GM18505 (cell line): ENCODE measurements at regions not wholly inside any gene's neighbourhood (a gene's known extent, or its start where the extent isn't known, plus 50 kb on each side); places are given as distances from the start of the nearest gene placed in this dataset.

Source experiments
- ATAC-seq: cut with Tn5 transposase; IDR thresholded peaks from one replicate; pipeline ENCODE4 v1.9.1; 2021; ENCODE audit not compliant: unreplicated experiment
- POLR2A ChIP-seq: IDR thresholded peaks from 4 replicates; pipeline ENCODE4 v1.6.1; 2011; ENCODE audit warnings: borderline replicate concordance; ENCODE audit not compliant: insufficient read depth, insufficient read length; ENCODE audit errors: extremely low read depth

- no peak for TF ChIP-seq POLR2A
Measured at GRCh38 chr5:63170486-63170885, 591.9 kb downstream of the LRRC70 start.

GRCh38 chr5:63164838-63165535, 586.4 kb downstream of the LRRC70 start:
- TF ChIP-seq POLR2A = no peak
- no peak for ATAC-seq

More at GRCh38 chr5:63170486-63170885, 591.9 kb downstream of the LRRC70 start:
- no peak for ATAC-seq

GRCh38 chr5:63164339-63164738, 585.7 kb downstream of the LRRC70 start:
- TF ChIP-seq POLR2A = no peak
- ATAC-seq = no peak

DNA sequence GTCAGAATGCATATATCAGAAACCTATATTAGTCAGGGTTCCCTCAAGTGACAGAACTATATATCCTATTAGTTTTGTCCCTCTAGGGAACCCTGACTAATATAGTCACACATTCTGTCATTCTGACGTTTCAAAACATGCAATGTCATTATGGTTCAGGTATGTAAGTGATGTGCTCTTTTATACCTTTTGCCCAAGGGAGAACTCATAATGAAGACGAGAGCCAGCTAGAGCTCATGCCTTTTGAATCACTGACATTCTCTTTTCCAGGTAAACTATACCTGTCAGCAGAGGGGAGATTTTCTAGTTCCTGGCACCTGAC, 576.7 kb downstream of the LRRC70 start:
- ATAC-seq = no peak
- no peak for TF ChIP-seq POLR2A

GRCh38 chr5:63154476-63155309, 576.1 kb downstream of the LRRC70 start:
- no peak for TF ChIP-seq POLR2A
- ATAC-seq = no peak

DNA sequence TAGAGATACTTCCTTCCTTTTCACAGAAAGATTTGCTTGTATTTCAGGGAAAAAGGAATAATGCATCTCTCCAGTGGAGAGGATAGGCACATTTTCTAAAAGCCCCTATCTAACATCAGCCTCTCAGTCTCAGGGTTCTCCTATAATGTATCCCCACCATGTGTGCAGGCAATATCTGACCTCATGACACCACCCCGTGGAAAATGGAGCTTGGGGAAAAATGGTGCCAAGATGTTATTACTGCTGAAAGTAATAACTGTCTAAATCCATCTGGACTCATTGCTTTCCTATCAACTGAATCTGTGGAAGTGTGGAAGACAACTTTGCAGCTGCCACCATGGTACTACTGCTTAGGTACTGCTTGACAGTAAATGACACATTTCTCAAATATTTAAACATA, 574.3 kb downstream of the LRRC70 start:
- ATAC-seq = no peak
- no peak for TF ChIP-seq POLR2A

DNA sequence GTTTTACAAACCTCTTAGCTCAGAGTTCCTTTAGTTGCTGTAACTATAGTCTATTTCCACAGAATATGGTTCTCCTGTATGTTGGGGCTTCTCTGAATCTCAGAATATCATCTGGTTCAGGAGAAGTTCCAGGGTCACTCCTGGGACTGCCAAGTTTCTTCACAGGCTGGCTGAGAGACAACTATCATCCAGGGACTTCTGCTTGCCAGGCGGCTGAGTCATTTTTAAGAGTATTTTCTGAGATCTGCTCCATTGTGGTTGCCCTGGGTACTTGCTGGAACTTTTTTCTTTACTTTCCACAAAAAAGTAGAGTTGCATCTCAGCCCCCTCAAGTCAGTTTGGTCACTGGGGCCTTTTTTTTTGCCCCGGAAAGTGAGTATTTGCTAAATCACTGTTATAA, 566.5 kb downstream of the LRRC70 start:
- ATAC-seq = no peak
- no peak for TF ChIP-seq POLR2A

DNA sequence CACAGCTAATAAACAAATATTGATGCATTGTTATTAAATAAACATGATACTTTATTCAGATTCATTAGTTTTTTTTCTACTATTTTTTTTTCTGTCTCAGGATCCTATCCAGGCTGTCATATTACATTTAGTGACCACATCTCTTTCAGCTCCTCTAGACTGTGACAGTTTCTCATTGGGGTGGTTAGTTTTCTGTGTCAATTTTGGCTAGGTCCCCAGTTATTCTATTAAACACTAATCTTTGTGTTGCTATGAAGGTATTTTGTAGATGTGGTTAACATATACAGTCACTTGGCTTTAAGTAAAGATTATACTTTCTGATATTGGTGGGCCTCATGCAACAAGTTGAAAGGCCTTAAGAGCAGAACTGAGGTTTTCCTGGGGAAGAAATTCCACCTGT, 563.0 kb downstream of the LRRC70 start:
- no peak for ATAC-seq
- TF ChIP-seq POLR2A = no peak

GRCh38 chr5:63135291-63135690, 556.7 kb downstream of the LRRC70 start:
- TF ChIP-seq POLR2A = no peak
- ATAC-seq = no peak

GRCh38 chr5:63131626-63132285, 553.1 kb downstream of the LRRC70 start:
- no peak for ATAC-seq
- TF ChIP-seq POLR2A = no peak

DNA sequence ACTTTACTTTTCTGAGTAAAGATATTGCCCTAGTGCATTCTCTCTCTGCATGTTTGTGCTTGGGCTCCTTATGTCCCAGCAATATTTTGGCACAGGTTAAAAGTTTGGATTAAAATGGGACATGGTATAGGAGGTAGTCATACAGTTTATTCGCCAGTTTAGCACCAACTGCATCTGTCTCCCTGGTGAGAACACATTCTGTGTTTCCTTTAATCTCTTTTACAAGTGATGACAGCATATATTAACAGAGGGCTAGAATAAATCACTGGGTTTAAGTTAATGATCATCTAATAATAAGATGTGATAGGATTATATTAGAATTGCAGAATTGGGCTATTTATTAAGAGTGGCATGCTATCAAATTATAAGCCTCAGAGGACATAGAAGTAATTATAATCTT, 550.1 kb downstream of the LRRC70 start:
- no peak for ATAC-seq
- TF ChIP-seq POLR2A = no peak

DNA sequence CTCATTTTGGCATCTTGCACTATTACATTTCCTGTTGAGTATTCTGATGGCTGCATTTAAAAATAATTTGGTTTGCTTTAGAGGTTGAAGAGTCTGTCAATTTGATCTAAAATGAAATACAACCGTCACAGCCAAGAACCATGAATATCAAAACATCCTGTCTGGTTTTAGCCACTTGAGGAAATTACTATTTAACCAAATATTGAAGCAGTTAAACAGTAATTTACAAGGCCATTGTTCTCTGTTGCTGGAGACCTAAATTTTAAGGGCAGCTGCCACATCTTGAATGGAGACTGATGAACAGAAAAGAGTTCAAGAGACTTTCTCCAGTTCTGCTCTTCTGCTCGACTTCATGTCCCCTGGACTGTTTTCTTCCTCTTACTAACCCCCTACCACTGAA, 549.4 kb downstream of the LRRC70 start:
- no peak for ATAC-seq
- TF ChIP-seq POLR2A = no peak

DNA sequence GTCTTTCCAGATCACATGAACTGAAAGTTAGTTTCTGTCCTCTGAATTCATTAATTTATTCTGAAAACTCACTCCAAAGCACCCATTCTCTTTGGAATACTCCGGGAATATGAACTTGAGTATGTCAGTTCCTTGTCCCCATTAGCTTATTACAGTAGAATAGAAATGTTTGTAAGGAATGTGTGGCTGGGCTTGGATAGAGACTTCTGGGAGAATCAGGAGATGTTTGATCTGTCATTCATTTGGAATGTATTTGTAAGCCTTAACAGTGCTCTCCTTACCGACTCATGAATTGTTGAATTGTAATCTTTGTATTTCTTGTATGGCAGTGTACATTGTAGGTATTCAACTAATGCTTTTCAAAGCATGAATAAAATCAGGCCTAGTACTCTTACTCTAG, 548.4 kb downstream of the LRRC70 start:
- no peak for TF ChIP-seq POLR2A
- ATAC-seq = no peak

DNA sequence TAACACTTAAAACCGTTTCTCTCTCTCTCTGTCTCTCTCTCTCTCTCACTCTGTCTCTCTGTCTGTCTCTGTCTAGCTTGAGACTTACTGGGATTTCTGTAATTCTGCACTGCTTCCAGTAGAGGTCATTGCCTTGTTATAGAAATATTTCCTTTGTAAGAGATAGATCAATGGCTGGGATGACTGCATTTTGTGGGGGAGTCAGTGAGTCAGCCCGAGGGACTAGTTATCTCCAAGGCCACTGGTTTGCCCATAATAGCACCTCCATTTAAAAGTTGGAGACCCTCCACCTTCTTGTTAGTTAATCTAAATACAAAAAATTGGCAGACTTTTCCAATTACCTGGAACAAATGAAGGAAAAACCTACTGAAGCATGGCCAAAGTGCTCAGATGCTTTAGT, 547.2 kb downstream of the LRRC70 start:
- peak; percentile 80 for ATAC-seq
- no peak for TF ChIP-seq POLR2A
